ENCODE measurements at regions not wholly inside any gene's neighbourhood (a gene's known extent, or its start where the extent isn't known, plus 50 kb on each side); places are given as distances from the start of the nearest gene placed in this dataset.

GRCh38 chr4:148693913-148694649 lies 251.9 kb upstream of the NR3C2 start:
- ChIA-PET POLR2A (no interaction called here), CTCF (ENCODE audit: low intra/inter-chr PET ratio, low total read pairs) (no interaction called here)
- TF ChIP-seq ZKSCAN5 (CRISPR knock-in tag; IDR thresholded peaks at IDR 0.05), result no peak
- no peak for TF ChIP-seq ZNF616 (CRISPR knock-in tag; IDR thresholded peaks at IDR 0.05; ENCODE audit: low read depth)
- no peak for TF ChIP-seq MAF1 (CRISPR knock-in tag; IDR thresholded peaks at IDR 0.05; ENCODE audit: borderline replicate concordance)
- no peak for TF ChIP-seq KMT2A (CRISPR knock-in tag; IDR thresholded peaks at IDR 0.05)
- TF ChIP-seq SIN3A (IDR thresholded peaks at IDR 0.05; ENCODE audit: borderline replicate concordance, low read depth, low read length), result no peak
- no peak for TF ChIP-seq ZFP36L1 (CRISPR knock-in tag; IDR thresholded peaks at IDR 0.05)
- no peak for TF ChIP-seq ZNF782 (CRISPR knock-in tag; IDR thresholded peaks at IDR 0.05; ENCODE audit: borderline replicate concordance)
- TF ChIP-seq CEBPB (IDR thresholded peaks at IDR 0.05; ENCODE audit: borderline replicate concordance, low read depth, low read length), result no peak
- no peak for TF ChIP-seq SP2 (CRISPR knock-in tag; IDR thresholded peaks at IDR 0.05)
- no peak for TF ChIP-seq ISL2 (CRISPR knock-in tag; IDR thresholded peaks at IDR 0.05)
- no peak for TF ChIP-seq SRSF1 (optimal IDR thresholded peaks at IDR 0.05; ENCODE audit: low read depth, low read length)
- no peak for TF ChIP-seq AGO1 (IDR thresholded peaks at IDR 0.05; ENCODE audit: low read depth, low read length, poor library complexity, severe bottlenecking)
- TF ChIP-seq ZNF607 (CRISPR knock-in tag; IDR thresholded peaks at IDR 0.05; ENCODE audit: borderline replicate concordance), result no peak
- TF ChIP-seq IKZF4 (CRISPR knock-in tag; IDR thresholded peaks at IDR 0.05; ENCODE audit: borderline replicate concordance, low read depth, not compliant biosample characterization), result no peak
- TF ChIP-seq ZSCAN31 (CRISPR knock-in tag; IDR thresholded peaks at IDR 0.05; ENCODE audit: low read depth), result no peak
- no peak for TF ChIP-seq RORA (CRISPR knock-in tag; IDR thresholded peaks at IDR 0.05)
- TF ChIP-seq ZFP62 (CRISPR knock-in tag; IDR thresholded peaks at IDR 0.05), result no peak
- no peak for TF ChIP-seq CENPBD1 (CRISPR knock-in tag; IDR thresholded peaks at IDR 0.05; ENCODE audit: borderline replicate concordance, low read depth)
- no peak for FAIRE-seq
- no peak overlapping the region for H2AFZ ChIP-seq (ENCODE audit: low read length)
- in situ Hi-C loops (cut with HindIII; ENCODE audit: extremely low pct_ligation_motif_present, low pct_unique_long_range_greater_than_20kb), result no loop called here
- no peak overlapping the region for H3K27ac ChIP-seq (ENCODE audit: extremely low read length, insufficient read depth, low read length)
- no peak overlapping the region for H3K4me2 ChIP-seq (ENCODE audit: low read depth, low read length)
- no peaks in the 10 kb centered on the region for H3K79me2 ChIP-seq (ENCODE audit: insufficient read depth, low read length)
- no peaks in the 10 kb centered on the region for H3K4me1 ChIP-seq (ENCODE audit: insufficient read depth, low read length)
- 2% methylated on average over 2 of the region's 2 CpGs for WGBS (ENCODE audit: low lambda C conversion rate)
- no peaks in the 10 kb centered on the region for H3K27me3 ChIP-seq (ENCODE audit: control insufficient read depth in 1 of 2, insufficient read depth in 2 of 2, low read length in 2 of 2)
- no peak overlapping the region for H3K4me3 ChIP-seq (replicated peaks in 1 of 3; ENCODE audit: insufficient read depth in 1 of 3, low read depth in 2 of 3, low read length in 3 of 3)
- H4K20me1 ChIP-seq (ENCODE audit: insufficient read depth, low read length), result no peaks in the 10 kb centered on the region
- no peak overlapping the region for H3K9ac ChIP-seq (ENCODE audit: insufficient read depth, low read depth, low read length)
- H3K9me3 ChIP-seq (ENCODE audit: low read length), result 0 out of 2 replicates have a peak, but pooled peaks cover 5% of the 10 kb centered on the region
- intact Hi-C loops (cut with micrococcal nuclease; ENCODE audit: unreplicated experiment), result no loop called here
- H3K36me3 ChIP-seq (replicated peaks in 1 of 2; ENCODE audit: control insufficient read depth in 1 of 2, insufficient read depth in 2 of 2, low read length in 2 of 2), result no peaks in the 10 kb centered on the region
- ATAC-seq, result no peak
- BruUV-seq (replicated peaks), result no TSS peak
- DNase-seq (ENCODE audit: low spot score), result no peak

Data from HepG2 (cell line).